Esophagus squamous epithelium (tissue), 5 donors: ENCODE measurements at regions not wholly inside any gene's neighbourhood (a gene's known extent, or its start where the extent isn't known, plus 50 kb on each side); places are given as distances from the start of the nearest gene placed in this dataset.
A peak's percentile ranks its signal among the peaks of the same experiment; 100 is the strongest.

Source experiments
- DNase-seq: peaks from one replicate; lab custom pipeline; 2025; lab: John Stamatoyannopoulos, UW
- H3K27ac ChIP-seq, 4 donors: fragments of 200-600 bp; sonication (generic); one replicate each; pipeline ENCODE4 v1.5.1; 2016 to 2019; ENCODE audit warnings: mild to moderate bottlenecking in 1 of 4
- H3K27me3 ChIP-seq, 4 donors: fragments of 200-600 bp; sonication (generic); 1 replicate in 3 of 4; 2 replicates in 1 of 4; pipeline versions ENCODE4 v1.5.1 to v1.6.0; 2017 to 2021; ENCODE audit warnings: antibody characterized with exemption in 1 of 4
- H3K36me3 ChIP-seq, 3 donors: fragments of 200-600 bp; sonication (generic); one replicate each; pipeline ENCODE4 v1.5.1; 2016 to 2019
- H3K4me1 ChIP-seq, 3 donors: fragments of 200-600 bp; sonication (generic); one replicate each; pipeline ENCODE4 v1.5.1; 2017 to 2019
- H3K4me3 ChIP-seq, 4 donors: fragments of 200-600 bp; sonication (generic); 1 replicate in 3 of 4; 2 replicates in 1 of 4; pipeline ENCODE4 v1.5.1; 2016 to 2019; ENCODE audit warnings: mild to moderate bottlenecking in 2 of 4, moderate library complexity in 1 of 4
- H3K9me3 ChIP-seq, 3 donors: fragments of 200-600 bp; sonication (generic); one replicate each; pipeline ENCODE4 v1.5.1; 2016 to 2019
- CTCF ChIP-seq, 6 experiments: fragments of 450-650 bp in 4 of 6; fragments of 200-600 bp in 2 of 6; sonication (generic) in 2 of 6; IDR thresholded peaks; one replicate each; pipeline ENCODE4 v1.5.1; 2016 to 2019; ENCODE audit warnings: antibody characterized with exemption in 6 of 6, mild to moderate bottlenecking in 4 of 6, moderate library complexity in 4 of 6
- POLR2A ChIP-seq, 4 donors: fragments of 450-650 bp; IDR thresholded peaks; one replicate each; pipeline ENCODE4 v1.6.1; 2017; ENCODE audit warnings: antibody characterized with exemption in 4 of 4, mild to moderate bottlenecking in 4 of 4, moderate library complexity in 3 of 4
- WGBS, 2 donors: methylation state at CpG; one replicate each; pipeline ENCODE4 v1.1.5; 2018; 5-methylcytosine and 5-hydroxymethylcytosine counted together
- intact Hi-C: fragments of 100-400 bp; cut with DNase I; formaldehyde crosslinking; loops from one replicate; pipeline ENCODE4 v1.15.0; 2022
- small RNA-seq, 4 donors: library from RNA; depleted of rRNA; stranded (forward); fragments of <200 nt; gene quantifications; one replicate each; pipeline ENCODE3, GENCODE V24; 2016
- donor health status: DM: yes; HTN: yes; CAD: no.

GRCh38 chr2:163802284-163802683, 66.5 kb upstream of the FIGN start:
- no peaks in the 10 kb centered on the region for H3K9me3 ChIP-seq
- no peak for TF ChIP-seq POLR2A (IDR thresholded peaks at IDR 0.05)
- TF ChIP-seq CTCF (IDR thresholded peaks at IDR 0.05): no peak
- no peaks in the 10 kb centered on the region for H3K27me3 ChIP-seq
- no peak overlapping the region for H3K27ac ChIP-seq
- no peak overlapping the region for H3K4me3 ChIP-seq
- peaks cover 0 to 24% (median 9%) of the 10 kb centered on the region in 3 donors for H3K4me1 ChIP-seq
- intact Hi-C loops: no loop called here
- WGBS, 2 donors: 68 to 70% methylated on average over 3 of the region's 3 CpGs
- no peaks in the 10 kb centered on the region for H3K36me3 ChIP-seq
- DNase-seq: no peak

- no peaks in the 10 kb centered on the region for H3K9me3 ChIP-seq
- intact Hi-C loops: no loop called here
- WGBS, 2 donors: 47 to 58% methylated on average over 2 of the region's 2 CpGs
- no peaks in the 10 kb centered on the region for H3K36me3 ChIP-seq
- DNase-seq: no peak
- H3K27me3 ChIP-seq: no peaks in the 10 kb centered on the region
- peaks cover 0 to 24% (median 9%) of the 10 kb centered on the region in 3 donors for H3K4me1 ChIP-seq
- TF ChIP-seq POLR2A (IDR thresholded peaks at IDR 0.05) (no peak), CTCF (IDR thresholded peaks at IDR 0.05) (no peak)
- no peak overlapping the region for H3K4me3 ChIP-seq
- H3K27ac ChIP-seq: no peak overlapping the region
Measured at GRCh38 chr2:163801486-163801885, 65.7 kb upstream of the FIGN start.

GRCh38 chr2:163800951-163801381, 65.2 kb upstream of the FIGN start:
- intact Hi-C loops: no loop called here
- no peaks in the 10 kb centered on the region for H3K27me3 ChIP-seq
- H3K27ac ChIP-seq: no peak overlapping the region
- H3K36me3 ChIP-seq: no peaks in the 10 kb centered on the region
- H3K9me3 ChIP-seq: no peaks in the 10 kb centered on the region
- 10 to 13% methylated on average over 3 of the region's 3 CpGs for WGBS, 2 donors
- peak overlapping the region in 1 of 4 donors; percentile 13 for H3K4me3 ChIP-seq
- no peak for TF ChIP-seq CTCF (IDR thresholded peaks at IDR 0.05)
- no peak for TF ChIP-seq POLR2A (IDR thresholded peaks at IDR 0.05)
- no peak for DNase-seq
- peaks cover 0 to 24% (median 9%) of the 10 kb centered on the region in 3 donors for H3K4me1 ChIP-seq

- no peaks in the 10 kb centered on the region for H3K9me3 ChIP-seq
- H3K27ac ChIP-seq: no peak overlapping the region
- TF ChIP-seq CTCF (IDR thresholded peaks at IDR 0.05) (no peak), POLR2A (IDR thresholded peaks at IDR 0.05) (no peak)
- WGBS, 2 donors: 37 to 45% methylated on average over 2 of the region's 2 CpGs
- no peak for DNase-seq
- intact Hi-C loops: no loop called here
- peaks cover 0 to 29% (median 9%) of the 10 kb centered on the region in 3 donors for H3K4me1 ChIP-seq
- H3K4me3 ChIP-seq: no peak overlapping the region
- H3K27me3 ChIP-seq: no peaks in the 10 kb centered on the region
- no peaks in the 10 kb centered on the region for H3K36me3 ChIP-seq
Measured at GRCh38 chr2:163799807-163800206, 64.0 kb upstream of the FIGN start.

- TF ChIP-seq CTCF (IDR thresholded peaks at IDR 0.05) (no peak), POLR2A (IDR thresholded peaks at IDR 0.05) (no peak)
- Histone ChIP-seq H3K27me3 (no peaks in the 10 kb centered on the region), H3K4me1 (peaks cover 0 to 17% (median 5%) of the 10 kb centered on the region in 3 donors), H3K4me3 (no peak overlapping the region), H3K27ac (no peak overlapping the region), H3K36me3 (no peaks in the 10 kb centered on the region), H3K9me3 (no peaks in the 10 kb centered on the region)
- no peak for DNase-seq
- intact Hi-C loops: no loop called here
Measured at GRCh38 chr2:163794635-163795034, 58.8 kb upstream of the FIGN start.

Small RNA genes in the stretch of these regions (small RNA-seq; reads per million reads assigned to genes)
- 0 reads per million in 4 donors for gene CYP2C56P
